Vagina (tissue), 2 donors: ENCODE measurements at regions not wholly inside any gene's neighbourhood (a gene's known extent, or its start where the extent isn't known, plus 50 kb on each side); places are given as distances from the start of the nearest gene placed in this dataset.

Experiments used
- CTCF ChIP-seq, 3 experiments: fragments of 450-650 bp in 2 of 3; fragments of 200-600 bp in 1 of 3; sonication (generic) in 1 of 3; IDR thresholded peaks; one replicate each; pipeline ENCODE4 v1.5.1; 2017 to 2019; ENCODE audit warnings: antibody characterized with exemption in 3 of 3, mild to moderate bottlenecking in 2 of 3, moderate library complexity in 2 of 3
- POLR2A ChIP-seq, 2 donors: fragments of 450-650 bp; IDR thresholded peaks; one replicate each; pipeline ENCODE4 v1.6.1; 2017; ENCODE audit warnings: antibody characterized with exemption in 2 of 2, mild to moderate bottlenecking in 2 of 2, moderate library complexity in 2 of 2
- POLR2AphosphoS5 ChIP-seq, 2 donors: sonication (generic); formaldehyde crosslinking; IDR thresholded peaks; one replicate each; pipeline ENCODE4 v1.9.0; 2017; ENCODE audit warnings: antibody characterized with exemption in 2 of 2, mild to moderate bottlenecking in 2 of 2, low read depth in 1 of 2; ENCODE audit not compliant: insufficient read depth in 1 of 2

GRCh38 chr7:67553378-67553777 lies 556.7 kb downstream of the TYW1 start:
- TF ChIP-seq POLR2A (IDR thresholded peaks at IDR 0.05) (no peak), CTCF (IDR thresholded peaks at IDR 0.05) (no peak), POLR2AphosphoS5 (IDR thresholded peaks at IDR 0.05; ENCODE audit: insufficient read depth in 1 of 2, low read depth in 1 of 2) (no peak)
